Stimulated activated CD8-positive, alpha-beta memory T cell treated with anti-CD3 and anti-CD28 coated beads, Interleukin-15, amount 100 ng/mL, for 1 hour (primary cell): ENCODE measurements at regions not wholly inside any gene's neighbourhood (a gene's known extent, or its start where the extent isn't known, plus 50 kb on each side); places are given as distances from the start of the nearest gene placed in this dataset.

Experiments used
- DNase-seq: peaks from one replicate; pipeline ENCODE4 v3.0.0-alpha.2; 2020; ENCODE audit warnings: low read depth

DNA sequence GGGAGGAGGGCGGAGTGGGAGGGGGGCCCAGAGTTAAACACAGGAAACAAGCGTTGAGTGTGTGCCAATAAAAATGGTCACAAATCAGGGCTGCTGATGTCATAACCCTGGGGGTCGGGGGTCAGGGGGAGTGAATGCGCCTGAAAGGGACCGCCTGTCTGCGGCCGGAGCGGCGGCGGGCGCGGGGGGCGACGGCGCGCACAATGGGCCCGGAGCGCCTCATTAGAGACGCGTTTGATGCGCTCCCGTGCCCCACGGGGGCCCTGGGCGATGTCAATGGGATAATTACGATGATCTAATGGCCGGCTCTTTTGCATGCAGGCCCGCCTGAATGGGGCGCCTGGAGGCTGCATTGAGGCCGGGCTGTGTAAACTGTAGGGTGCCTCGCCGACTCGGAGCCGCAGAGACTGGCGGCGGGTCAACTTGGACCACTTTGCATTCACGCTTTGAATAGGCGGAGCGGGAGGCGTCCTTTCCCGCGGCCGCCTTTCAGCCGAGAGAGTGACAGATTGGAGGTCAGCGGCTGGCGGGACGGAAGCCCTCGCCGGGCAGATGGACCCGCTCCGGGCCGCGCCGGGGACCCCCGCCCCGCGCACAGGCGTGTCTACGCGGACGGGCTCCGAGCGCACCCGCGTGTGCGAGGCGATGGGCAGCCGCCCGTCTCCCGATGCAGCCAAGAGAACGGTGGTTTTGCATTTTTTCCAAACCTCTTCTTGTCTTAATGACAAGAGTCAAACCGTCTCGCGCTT lies 296.1 kb downstream of the TFAP2C start:
- DNase-seq: no peak

DNA sequence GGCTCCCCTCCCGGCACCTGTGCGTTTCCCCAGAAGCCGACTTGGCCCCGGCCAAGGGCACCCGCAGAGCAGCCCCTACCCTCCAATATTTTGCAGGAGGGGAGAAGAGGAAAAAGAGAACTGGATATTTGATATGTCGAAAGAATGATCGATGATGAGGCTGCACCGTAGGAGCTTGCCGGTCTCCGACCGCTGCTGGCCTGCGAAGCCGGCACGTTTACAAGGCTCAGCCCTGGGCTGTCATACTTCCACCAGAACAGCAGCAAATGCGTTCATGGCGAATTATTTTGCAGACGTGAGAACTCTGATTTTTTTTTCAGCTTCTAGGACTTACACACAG lies 296.7 kb downstream of the TFAP2C start:
- DNase-seq: no peak

DNA sequence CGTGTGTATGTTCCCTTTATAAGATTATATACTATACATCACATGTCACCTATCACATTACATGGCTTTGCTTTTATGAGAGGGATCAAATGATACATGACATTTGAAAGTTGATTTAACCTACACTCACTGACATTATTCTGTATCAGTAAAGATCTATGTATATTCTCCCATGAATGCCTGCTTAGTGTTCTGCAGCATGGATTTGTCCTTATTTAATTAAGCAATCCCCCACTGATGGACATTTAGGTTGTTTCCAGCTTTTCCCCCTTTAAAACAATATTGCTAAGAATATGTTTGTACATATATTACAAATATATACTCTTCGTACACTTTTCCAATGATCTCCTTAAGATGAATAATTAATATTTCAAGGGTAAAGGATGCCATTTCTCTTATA lies 297.4 kb downstream of the TFAP2C start:
- DNase-seq: no peak

DNA sequence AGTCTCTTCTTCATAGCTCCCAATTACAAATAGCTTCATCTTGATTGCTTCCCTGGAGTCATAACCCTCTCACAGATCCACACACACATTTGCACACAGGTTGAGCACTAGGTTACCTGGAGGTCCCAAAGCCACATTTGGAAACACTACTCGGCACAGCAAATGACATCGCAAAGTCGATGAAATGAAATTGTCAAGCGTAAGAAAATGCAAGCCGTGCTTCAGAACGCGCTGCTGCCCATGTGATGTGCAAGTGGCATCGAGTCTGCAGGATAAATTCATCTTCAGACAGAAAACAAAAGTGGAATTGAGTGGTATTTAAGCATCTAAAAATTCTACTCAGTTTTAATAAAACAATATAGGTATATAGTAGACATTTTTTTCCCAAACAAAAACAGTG lies 298.0 kb downstream of the TFAP2C start:
- no peak for DNase-seq

DNA sequence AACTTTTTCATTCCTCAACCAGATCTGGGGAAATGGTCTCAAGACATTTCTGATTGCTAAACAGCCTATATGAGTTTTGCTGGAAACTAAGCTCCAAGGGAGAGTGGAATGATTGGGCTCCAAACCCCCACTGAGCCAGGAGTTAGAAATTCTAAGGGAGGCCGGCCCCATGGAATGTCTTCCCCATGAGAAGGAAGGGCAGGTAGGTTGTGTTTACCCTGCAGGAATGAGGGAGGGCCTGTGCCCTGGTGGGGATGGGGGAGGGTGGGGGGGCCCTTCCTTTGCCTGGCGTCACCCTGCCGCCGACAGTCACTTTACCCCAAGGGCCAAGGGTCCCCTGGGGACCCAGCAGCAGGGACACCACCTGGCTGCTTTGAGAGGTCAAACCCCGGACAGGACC lies 298.9 kb downstream of the TFAP2C start:
- no peak for DNase-seq

DNA sequence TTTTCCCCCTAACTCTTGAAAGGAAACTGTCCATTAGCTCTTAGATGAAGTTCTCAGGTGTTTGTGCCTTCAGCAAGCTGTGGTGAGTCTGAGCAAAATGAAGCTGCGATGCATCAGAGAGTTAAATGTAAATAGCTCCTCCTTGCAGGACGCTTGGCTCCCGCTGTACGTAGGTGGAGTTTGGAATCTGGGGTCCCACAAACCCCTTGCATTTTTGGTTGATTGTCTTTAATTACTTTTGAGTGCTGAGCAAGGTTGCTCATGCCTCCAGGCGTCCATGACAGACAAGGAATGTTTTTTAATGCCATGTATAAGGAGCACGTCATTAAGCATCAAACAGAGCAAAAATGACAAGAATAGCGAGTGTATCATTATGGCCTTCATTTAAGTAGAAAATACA lies 300.5 kb downstream of the TFAP2C start:
- DNase-seq: no peak

DNA sequence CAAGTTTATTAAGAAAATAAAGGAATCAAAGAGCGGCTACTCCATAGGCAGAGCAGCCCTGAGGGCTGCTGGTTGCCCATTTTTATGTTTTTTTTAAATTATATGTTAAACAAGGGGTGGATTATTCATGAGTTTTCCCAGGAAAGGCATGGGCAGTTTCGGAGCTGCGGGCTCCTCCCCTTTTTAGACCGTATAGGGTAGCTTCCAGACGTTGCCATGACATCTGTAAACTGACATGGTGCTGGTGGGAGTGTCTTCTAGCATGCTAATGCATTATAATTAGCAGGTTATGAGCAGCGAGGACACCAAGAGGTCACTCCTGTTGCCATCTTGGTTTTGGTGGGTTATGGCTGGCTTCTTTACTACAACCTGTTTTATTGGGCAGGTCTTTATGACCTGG lies 301.8 kb downstream of the TFAP2C start:
- DNase-seq: no peak

DNA sequence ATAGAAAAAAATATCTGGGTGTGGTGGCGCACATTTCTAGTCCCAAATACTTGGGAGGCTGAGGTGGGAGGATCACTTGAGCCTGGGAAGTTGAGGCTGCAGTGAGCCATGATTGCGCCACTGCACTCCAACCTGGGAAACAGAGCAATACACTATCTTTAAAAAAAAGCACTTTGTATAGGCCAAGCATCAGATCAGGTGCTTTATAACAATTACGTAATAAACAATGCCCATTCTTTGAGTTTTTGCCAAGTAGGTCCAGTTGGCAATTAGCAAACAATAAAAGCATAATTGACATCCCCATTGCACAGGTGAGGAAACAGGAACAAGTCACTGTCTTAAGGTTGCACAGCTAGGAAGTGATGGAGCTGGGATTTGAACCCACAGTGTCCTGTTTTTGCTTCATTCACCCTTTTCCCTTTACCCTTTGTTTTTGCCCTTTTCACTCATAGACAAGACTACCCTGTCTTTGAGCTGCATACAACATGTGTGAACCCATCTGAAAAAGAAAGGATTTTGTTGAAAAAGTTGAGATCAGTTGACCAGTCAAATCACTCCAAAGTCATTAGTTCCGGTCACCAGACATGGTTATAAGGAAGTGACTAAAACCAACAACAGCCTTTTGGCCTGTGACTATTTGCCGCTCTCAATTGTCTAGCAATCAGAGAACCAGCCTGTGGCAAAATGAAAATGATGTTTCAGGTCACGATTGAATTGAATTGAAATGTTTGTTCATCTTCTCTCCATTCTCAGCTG lies 303.6 kb downstream of the TFAP2C start:
- no peak for DNase-seq

DNA sequence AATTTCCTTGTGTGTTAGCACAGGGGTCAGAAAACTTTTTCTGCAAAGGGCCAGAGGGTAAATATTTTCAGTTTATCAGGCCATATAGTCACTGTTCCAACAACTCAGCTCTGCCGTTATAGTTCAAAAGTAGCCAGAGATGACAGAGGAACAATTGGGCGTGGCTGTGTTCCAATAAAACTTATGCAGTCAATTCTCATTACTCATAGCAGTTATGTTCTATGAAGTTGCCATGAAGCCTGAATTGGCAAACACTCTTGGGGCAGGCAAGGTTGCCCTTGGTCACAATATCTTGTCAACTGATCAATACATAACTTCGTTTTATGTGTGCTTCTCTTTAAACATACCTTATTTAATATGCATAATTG lies 304.2 kb downstream of the TFAP2C start:
- DNase-seq: no peak

DNA sequence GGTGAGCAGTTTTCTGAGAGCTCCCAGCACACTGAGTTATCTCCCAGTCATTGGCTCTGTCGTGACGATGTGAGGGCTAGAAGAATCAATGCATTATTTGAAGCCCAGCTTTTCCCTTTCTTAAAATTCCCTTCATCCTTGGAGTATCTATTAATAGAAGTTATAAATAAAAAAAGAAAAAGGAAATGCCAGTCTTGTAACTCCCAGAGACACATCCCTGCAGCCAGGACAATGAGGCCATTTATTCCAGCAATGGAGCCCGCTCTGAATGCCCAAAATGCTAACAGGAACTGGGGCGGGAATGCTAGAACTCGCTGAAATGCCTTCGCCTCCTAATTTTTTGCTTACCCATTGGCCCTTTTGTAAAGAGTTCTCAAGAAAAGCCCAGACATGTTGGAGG lies 305.8 kb downstream of the TFAP2C start:
- no peak for DNase-seq

DNA sequence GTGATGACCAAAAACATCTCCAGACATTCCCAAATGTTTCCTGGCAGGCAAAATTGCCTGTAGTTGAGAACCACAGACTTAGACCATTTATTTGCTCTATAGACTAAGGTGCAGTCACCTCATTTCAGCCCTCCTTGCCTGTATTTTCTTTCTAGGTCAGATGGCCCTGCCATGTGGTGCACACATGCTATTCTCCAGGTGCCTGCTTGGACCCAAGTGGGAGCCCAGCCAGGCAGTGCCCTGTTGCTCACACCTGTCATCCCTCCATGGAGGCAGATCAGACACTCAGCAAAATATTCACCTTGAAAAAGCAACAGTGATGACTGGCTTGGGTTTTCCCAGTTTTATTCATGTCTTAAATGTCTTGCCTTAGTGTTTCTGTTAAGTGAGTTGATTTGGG lies 311.4 kb downstream of the TFAP2C start:
- DNase-seq: no peak

DNA sequence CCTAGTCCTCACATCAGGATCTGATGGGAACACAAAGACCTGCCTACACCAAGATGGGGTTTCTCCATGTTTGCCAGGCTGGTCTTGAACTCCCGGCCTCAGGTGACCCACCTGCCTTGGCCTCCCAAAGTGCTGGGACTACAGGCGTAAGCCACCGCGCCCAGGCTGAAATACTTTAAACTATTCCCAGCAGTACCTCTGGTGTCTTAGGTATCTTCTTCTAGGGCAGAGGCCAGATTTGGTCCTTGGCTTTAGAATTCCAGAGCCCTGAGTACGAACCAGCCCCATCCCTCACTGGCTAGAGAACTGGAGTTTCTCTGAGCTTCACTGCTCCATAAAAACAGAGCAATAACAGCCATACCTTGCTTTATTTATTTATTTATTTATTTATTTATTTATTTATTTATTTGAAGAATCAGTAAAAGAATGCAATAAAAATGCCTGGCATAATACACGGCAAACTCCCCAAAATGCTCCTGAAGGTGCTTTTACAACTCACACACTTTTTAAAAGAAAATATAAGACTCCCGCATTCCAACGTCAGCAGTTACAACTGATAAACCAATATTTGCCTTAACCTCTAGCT lies 312.1 kb downstream of the TFAP2C start:
- DNase-seq: no peak

DNA sequence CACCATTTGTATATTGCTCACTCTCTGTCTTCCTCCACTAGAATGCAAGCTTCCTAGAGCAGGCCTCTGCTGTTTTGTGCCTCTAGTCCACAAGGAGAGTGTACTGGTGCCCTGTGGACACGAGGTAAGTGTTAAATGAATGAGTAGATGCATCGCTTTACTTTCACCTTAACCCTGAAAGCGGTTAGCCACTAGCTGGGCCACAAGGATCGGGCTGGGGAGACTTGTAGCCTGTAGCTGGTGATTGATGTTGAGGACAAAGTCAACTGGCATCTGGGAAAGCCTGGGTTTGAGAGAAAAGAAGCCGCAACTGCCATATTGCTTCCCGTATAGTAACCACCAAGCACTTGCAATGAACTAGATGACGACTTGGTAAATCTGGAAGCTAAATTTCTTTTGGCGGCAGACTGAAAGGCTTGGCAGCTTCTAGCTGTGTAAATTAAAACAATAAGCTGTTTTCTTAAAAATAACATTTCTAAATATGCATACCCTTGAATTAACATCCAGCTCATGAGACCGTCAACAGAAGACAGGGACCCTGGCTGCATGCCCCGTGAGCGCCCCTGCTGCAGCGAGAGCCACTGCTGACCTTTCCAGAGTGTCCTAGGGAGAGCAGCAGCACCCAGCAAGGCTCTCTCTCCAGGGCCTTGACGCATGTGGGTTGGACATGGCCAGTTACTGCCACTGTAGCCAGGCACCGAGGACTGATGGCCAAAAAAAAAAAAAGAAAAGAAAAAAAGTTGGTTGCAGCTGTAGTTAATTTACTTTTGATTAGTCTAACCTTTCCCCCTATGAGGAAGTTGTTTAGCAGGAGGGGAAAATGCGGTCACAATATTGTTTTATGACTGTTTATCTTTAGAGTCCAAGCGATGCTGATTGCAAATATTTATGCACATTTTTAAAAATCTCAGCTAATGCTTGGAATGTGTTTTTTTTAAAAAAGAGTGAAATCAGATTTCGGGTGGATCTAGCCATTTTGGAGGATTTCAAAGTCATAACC lies 315.1 kb downstream of the TFAP2C start:
- DNase-seq: no peak

DNA sequence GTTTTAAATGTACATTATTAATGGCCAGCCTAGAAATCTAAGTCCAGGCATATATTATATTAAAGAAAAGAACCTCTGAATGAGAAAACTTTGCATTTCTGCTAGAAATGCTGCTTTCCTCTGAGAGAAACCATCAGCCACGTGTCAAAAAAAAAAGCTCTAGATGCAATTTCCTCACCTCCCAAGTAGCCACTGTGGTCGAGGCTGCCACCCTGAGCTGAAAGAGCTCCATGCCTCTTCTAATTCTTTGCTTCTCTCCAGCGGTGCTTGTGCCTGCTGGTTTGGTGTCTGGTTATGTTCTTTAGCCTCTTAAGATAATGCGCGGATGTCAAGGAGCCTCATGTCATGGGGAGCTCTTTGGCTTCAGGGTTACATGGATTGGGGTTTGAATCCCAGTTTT lies 316.0 kb downstream of the TFAP2C start:
- DNase-seq: no peak

DNA sequence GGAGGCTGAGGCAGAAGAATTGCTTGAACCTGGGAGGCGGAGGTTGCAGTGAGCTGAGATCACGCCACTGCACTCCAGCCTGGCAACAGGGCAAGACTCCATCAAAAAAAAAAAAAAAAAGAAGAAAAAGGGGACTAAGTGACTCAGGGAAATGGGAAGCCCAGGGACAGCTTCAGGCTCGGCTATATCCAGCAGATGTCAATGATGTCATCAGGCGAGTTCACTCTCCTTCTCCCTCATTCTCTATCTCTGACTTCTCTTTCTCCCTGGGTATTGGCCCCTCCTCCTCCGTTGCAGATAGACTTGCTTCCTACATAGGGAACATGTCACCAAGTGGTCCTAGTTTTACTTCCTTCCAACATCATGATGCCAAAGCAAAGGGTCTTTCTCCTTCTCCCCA lies 316.8 kb downstream of the TFAP2C start:
- no peak for DNase-seq

DNA sequence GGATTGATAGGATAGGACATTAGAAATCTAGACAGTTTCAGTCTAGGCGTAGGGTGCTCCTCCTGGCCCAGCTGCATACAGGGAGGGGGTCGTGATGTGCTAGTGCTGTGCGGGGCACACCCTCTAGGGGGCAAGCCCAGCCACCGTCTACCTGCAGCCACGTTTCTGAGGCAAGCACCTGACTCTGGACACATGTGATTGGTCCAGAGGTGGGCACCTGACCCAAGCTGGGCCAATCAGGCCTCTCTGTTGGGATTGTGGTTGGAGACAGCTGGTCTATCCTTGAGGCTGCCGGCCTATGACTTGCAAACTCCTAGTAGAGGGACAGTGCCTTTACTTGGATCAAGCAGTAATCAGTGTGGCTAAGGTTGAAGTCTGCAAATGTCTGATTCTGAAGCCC lies 317.1 kb downstream of the BMP7 start:
- DNase-seq: no peak

DNA sequence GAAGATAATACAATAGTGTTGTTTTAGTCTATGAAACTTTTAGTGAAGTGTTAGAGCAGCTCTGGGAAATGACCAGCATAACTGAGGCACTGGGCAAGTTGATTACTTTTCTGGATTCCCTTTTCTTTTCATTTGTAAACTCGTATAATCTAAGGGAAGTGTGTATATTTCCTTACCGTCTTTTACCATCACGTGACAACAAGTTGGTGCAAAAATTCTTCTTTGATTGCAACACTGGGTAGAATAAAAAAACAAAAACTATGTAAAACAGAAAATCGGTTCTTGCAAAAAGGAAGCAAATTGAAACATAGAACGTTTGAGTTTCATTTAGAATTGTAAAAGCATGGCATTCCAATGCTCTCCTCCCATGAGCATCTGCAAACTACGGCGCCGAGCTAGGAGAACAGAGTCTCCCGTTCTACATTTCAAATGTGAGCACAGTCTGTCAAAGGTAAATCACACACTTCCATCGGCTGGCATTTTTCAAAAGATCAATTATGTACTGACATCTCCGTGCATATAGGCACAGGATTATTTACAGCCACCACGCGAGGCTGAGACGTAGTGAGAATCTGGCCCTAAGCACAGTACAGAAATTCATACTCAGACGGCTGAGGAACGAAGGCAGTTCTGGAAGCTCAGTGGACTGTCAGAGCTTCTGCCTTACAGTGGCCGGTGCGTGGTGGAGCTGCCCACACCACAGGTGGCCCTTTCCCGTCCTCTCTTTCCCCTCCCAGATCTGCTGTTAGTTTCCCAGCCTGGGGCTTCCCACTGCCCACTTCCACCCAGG lies 314.0 kb downstream of the BMP7 start:
- DNase-seq: no peak

DNA sequence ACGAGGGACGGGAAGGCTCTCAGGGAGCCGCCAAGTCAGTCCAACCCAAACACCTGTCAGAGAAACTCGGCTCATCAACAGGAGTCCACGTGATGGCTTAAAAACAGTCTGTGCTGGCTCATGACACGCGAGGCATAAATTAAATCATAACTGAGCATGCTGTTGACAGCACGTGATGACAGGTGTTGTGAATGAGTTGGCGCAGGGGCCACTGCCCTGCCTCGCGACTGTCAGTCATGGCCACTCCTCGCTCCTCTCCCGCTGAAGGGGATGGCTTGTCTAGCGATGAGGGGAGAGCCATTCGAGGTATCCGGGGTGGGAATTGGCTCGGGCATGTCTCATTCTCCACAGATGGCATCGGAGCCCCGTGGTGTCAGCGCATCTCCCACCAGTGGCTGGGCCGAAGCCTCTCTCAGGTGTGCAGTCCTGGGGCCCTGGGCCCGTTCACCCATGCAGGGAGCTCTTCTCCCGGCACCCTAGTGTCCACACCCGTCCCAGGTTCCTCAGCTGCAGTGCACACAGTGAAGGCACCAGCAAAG lies 313.3 kb downstream of the BMP7 start:
- no peak for DNase-seq

DNA sequence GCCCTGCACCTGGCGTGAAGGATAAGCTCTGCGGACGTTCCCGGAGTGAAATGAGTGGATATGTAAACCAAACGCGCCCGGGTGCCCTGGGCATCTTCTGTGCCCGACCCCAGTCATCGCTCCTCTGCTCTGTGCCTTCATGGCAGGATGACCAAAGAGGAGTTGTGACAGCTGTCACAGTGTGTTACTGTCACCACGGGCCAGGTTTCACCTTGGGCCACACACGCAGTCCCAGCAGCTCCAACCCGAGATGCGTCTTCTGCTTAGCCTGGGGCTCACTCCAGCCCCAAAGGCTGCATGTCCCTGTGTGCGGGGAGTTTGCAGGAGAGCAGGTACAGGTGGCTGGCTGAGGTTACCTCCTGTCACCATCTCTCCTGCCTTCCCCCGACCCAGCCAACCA lies 311.6 kb downstream of the BMP7 start:
- no peak for DNase-seq

DNA sequence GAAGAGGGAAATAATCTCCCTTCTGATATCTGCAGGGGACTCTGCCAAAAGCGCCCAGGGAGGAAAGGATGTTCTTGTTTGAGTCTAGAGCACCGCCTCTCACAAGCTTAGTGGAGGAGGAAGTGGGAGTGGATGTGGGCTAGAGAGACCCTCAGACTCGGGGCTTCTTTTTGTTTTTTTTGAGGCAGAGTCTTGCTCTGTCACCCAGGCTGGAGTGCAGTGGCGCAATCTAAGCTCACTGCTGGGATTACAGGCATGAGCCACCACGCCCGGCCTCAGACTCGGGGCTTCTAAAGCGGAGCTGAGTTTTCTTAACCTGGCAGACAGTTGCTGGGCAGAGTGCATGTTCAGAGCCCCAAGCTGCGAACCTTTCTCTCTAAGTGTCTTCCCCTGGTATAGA lies 310.8 kb downstream of the BMP7 start:
- no peak for DNase-seq

DNA sequence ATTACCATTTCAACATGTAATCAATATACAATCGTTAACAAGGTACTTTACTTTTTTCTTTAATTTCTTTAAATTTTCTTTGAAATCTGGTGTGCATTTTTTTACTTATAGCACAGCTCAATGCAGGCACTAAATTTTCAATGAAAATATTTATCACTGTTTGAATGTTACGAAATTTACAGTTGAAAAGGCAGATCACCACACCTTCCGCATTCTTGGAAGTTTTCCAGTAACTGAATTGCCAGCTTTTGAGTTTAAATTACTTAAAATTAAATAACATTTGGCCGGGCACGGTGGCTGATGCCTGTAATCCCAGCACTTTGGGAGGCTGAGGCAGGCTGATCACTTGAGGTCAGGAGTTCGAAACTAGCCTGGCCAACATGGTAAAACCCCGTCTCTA lies 309.9 kb downstream of the BMP7 start:
- DNase-seq: no peak
